ENCODE measurements at regions not wholly inside any gene's neighbourhood (a gene's known extent, or its start where the extent isn't known, plus 50 kb on each side); places are given as distances from the start of the nearest gene placed in this dataset.
"Not testable (repeated sequence)": the region's sequence is repeated elsewhere in the genome, so short reads cannot be mapped to it uniquely, and the experiment has no call there.

DNA sequence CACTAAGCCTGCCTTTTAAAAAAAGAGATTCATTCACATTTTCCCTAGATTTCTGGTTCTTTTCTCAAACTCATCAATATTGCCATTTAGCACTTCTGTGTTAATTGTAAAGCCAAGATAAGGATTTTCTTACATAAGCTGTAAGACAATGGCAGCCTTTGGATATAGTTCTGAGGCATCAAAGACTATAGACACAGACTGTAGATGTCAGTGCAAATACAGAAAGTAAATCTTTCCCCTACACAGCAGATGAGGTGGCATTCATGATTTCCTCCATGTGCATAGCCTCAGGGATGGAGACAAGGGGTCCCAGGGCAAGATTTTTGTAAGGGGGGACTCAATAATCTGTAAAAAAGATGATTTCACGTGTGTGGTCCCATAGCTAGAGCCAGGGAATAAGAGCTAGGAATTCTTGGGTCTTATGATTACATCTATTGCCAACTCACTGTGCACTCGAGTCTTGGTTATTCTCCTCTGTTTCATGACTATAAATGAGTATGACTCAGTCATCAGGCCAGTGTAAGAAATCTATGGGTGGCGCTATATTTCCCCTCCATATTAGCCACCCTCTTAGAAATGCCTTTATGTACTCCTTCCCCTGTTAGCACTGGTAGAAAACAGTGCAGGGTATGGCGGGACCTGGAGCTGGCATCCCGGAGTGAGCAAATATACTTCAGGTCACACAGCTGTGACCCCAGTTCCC is 207.5 kb downstream of the EXOC5 start:
- no peak for DNase-seq (ENCODE audit: low spot score)

- DNase-seq (ENCODE audit: low spot score): no peak
Observed at GRCh38 chr14:57060276-57060955, 208.3 kb downstream of the EXOC5 start.

GRCh38 chr14:57058319-57058718 is 210.4 kb downstream of the EXOC5 start:
- no peak for DNase-seq (ENCODE audit: low spot score)

GRCh38 chr14:57057803-57058202 is 210.9 kb downstream of the EXOC5 start:
- DNase-seq (ENCODE audit: low spot score): no peak

DNA sequence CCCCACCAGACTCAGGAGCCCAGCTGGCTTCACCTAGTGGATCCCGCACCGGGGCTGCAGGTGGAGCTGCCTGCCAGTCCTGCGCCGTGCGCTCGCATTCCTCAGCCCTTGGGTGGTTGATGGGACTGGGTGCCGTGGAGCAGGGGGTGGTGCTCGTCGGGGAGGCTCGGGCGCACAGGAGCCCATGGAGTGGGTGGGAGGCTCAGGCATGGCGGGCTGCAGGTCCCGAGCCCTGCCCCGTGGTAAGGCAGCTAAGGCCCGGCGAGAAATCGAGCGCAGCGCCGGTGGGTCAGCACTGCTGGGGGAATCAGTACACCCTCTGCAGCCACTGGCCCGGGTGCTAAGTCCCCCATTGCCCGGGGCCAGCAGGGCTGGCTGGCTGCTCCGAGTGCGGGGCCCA is 212.2 kb downstream of the EXOC5 start:
- not testable (repeated sequence) for DNase-seq (ENCODE audit: low spot score)

GRCh38 chr14:57052705-57053302 is 215.9 kb downstream of the EXOC5 start:
- no peak for DNase-seq (ENCODE audit: low spot score)

- DNase-seq (ENCODE audit: low spot score): no peak
Observed at GRCh38 chr14:57051633-57052032, 217.1 kb downstream of the EXOC5 start.

DNA sequence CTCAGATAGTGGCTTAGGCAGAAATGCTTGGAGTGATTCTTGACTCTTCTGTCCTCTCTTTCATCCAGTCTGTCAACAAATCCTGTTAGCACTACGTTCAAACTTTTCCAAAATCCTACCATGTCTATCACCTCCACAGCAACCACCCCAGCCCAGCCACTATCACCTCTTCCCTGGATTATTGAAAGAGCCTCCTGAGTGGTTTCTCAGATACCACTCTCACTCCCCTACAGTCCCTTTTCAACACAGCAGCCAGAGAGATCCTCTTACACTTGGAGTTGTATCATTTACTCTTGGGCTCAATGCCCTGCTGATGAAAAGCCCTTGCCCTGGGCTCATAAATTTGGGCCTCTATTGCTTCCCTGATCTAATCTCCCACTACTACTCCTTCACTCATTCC is 218.9 kb downstream of the EXOC5 start:
- DNase-seq (ENCODE audit: low spot score): no peak

GRCh38 chr14:57046175-57046574 is 222.5 kb downstream of the EXOC5 start:
- no peak for DNase-seq (ENCODE audit: low spot score)

DNA sequence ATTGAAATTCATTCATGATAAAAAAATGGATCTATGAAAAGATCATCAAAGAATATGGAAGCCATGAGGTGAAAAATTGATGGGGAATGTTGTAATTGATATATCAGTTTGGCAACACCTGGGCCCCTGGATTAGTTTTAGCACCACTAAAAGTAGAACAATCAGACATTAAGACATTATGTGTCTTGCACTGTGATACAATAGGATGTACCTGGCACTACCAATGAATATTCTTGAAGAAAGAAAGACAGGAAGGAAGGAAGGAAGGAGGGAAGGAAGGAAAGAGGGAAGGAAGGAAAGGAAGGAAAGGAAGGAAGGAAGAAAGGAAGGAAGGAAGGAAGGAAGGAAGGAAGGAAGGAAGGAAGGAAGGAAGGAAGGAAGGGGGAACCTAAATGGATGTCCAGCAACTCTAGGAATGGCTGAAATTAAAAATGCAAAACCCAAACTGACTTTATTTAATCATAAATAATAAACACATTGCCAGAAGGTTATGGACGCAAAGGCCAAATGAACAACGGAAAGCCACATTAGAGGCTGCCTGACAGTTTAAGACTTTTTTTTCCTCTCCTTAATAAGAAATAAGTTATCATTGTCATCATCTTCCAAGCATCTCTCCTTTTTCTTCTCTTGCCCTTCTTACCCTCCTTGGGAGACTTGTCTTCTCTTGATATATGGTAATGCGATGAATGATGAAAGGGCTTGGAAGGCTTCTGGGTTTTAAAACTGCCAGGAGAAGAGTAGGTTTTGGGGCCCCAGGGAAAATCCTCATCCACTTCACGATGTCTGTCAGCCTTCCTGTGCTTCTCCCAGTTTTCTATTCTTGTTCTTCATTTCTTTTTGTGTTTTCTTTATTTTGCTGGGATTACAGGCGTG is 224.4 kb downstream of the EXOC5 start:
- DNase-seq (ENCODE audit: low spot score): not testable (repeated sequence)

GRCh38 chr14:57038689-57039088 is 228.4 kb upstream of the OTX2 start:
- DNase-seq (ENCODE audit: low spot score): no peak

GRCh38 chr14:57031474-57031873 is 221.2 kb upstream of the OTX2 start:
- no peak for DNase-seq (ENCODE audit: low spot score)

DNA sequence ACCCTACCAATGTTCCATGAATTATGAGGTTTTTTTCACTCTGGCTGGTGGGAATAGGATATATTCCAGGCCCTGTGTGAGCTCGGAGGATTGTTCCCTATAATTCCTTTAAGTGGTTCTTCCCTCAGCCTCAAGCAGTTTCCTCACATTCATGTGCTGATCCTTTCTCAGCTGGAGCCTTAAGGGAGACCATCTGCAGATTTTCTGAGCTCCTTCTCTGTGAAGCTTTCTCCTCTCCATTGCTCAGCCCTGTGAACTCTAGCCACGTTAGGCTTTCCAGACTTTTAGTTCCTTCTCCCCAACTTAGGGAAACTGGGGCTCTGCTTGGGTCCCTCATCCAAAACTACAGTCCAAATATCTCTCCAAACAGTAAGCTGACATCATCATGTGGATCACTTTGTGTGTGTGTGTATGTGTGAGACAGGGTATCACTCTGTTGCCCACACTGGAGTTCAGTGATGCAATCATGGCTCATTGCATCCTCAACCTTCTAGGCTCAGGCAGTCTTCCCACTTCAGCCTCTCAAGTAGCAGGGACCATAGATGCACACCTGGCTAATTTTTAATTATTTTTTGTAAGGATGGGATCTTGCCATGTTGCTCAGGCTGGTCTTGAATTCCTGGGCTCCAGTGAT is 219.5 kb upstream of the OTX2 start:
- DNase-seq (ENCODE audit: low spot score): no peak

DNA sequence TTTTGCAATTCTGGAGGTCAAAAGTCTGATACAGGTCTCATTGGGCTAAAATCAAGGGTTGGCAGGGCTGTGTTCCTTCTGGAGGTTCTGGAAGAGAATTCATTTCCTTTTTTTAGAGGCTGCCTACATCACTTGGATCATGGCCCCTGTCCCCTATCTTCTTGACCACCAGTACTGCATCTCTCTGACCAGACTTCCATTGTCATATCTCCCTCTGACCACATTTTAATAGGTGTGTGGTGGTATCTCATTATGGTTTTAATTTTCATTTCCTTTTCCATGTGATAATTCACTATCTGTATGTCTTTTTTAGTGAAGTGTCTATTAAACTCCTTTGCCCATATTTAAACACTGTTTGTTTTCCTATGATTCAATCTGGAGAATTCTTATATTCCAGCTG is 215.2 kb upstream of the OTX2 start:
- DNase-seq (ENCODE audit: low spot score): no peak

GRCh38 chr14:57022608-57023007 is 212.3 kb upstream of the OTX2 start:
- DNase-seq (ENCODE audit: low spot score): no peak

DNA sequence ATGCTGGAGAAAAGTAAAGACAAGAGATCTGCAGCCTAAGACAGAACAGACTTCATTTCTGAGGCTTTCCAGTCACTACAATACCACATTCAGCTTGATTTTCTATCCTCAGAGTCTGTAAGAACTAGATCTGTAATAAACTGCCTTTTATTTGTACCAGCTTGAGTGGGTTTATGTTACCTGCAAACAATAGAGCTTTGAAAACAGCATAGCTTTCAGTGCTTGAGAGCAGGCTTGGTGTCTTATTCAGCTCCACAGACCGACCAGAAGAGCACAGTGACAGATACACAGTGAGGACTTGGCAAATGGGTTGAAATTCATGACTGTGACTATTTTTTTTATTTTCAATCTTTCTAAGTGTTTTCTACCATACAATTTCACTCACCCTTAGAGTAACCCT is 207.8 kb upstream of the OTX2 start:
- no peak for DNase-seq (ENCODE audit: low spot score)

DNA sequence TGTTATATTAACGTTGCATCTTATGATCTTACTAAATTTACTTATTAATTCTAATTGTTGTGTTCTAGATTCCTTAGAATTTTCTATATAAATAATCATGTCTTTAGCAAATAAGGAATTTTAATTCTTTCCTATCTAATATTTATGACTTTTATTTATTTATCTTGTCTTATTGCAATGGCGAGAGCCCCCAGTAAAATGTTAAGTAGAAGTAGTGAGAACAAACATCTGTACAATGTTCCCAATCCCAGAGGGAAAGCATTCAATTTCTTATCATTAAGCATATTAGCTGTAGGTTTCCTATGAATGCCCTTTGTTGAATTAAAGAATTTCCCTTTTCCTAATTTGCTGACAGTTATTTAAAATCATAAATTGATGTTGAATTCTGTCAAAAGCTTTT is 203.7 kb upstream of the OTX2 start:
- DNase-seq (ENCODE audit: low spot score): no peak

DNA sequence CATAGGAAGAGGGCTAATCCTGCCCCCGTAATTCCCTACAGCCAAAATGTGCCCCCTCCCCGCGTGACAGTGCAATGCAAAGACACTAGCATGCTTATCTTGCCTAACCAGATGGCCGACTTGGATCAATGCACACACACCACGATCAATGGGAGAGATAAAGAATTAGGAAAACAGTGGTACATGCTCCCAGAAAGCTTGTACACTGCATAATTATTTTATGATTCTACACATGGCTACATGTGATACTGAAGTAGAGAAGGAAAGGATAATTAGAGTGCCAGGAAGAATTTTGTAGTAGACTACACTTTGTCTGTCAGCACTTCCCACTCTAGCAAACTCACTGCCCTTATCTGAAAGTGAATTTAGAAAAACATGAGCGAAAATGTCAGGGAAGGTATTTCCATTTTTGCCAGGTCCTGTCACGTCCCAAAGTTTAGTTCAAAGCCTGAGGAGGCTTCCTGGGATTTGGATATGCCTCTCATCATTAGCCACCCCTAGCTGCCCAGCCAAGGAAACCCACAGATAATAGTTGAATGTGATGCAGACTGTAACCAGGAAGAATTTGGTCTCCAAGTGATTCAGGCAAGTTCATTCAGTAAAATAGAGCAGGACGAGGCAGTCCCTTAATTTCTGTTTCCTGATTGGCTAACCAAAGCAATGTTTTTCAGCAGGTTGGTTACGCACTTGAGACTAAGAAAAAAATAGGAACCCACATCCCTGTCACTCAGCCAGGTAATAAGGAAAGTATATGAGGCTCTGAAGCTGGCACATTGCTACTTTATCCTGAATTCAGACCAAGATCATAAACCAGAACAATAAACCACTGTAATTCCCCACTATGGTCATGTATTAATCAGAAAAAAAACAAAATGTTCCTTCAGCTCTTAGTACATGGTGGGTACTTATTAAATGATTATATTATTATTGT is 199.6 kb upstream of the OTX2 start:
- peak; percentile 54 for DNase-seq (ENCODE audit: low spot score)

GRCh38 chr14:57008534-57008933 is 198.3 kb upstream of the OTX2 start:
- DNase-seq (ENCODE audit: low spot score): no peak

DNA sequence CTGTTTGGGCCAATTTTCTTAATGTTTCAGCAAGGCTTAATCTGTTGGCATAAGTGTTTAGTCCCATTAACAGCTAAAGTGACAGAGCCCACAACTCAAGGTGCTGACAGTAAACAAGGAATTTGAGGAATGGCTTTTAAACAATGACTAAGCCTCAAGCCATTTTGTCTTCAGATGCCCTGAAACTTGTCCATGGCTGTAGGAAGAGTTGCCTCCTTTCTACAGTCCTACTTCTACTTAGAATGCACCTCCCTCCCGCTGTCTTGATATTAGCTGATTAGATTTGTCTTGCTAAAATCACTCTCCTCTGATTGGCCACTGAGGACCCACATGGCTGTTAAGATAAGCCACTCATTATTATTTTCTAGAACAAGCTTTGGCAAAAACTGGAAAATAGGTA is 188.4 kb upstream of the OTX2 start:
- DNase-seq (ENCODE audit: low spot score): no peak

Data from SK-N-DZ (cell line).